ENCODE measurements at regions not wholly inside any gene's neighbourhood (a gene's known extent, or its start where the extent isn't known, plus 50 kb on each side); places are given as distances from the start of the nearest gene placed in this dataset.
A peak's percentile ranks its signal among the peaks of the same experiment; 100 is the strongest.
"Not testable (repeated sequence)": the region's sequence is repeated elsewhere in the genome, so short reads cannot be mapped to it uniquely, and the experiment has no call there.

- no peak overlapping the region for H3K9ac ChIP-seq (ENCODE audit: low read length)
- H3K4me1 ChIP-seq (ENCODE audit: control insufficient read depth, low read depth, low read length): no peaks in the 10 kb centered on the region
- H3K4me3 ChIP-seq (ENCODE audit: low read length): no peak overlapping the region
- no peaks in the 10 kb centered on the region for H3K27me3 ChIP-seq (ENCODE audit: control insufficient read depth, insufficient read depth, low read length)
- H3K9me3 ChIP-seq (ENCODE audit: control insufficient read depth, low read depth, low read length): no peaks in the 10 kb centered on the region
- no peak overlapping the region for H3K27ac ChIP-seq (ENCODE audit: low read length)
- no peaks in the 10 kb centered on the region for H3K36me3 ChIP-seq (ENCODE audit: control insufficient read depth, low read depth, low read length)
These were observed 601.4 kb upstream of the AADAT start for GRCh38 chr4:170691168-170691567.

- H3K36me3 ChIP-seq (ENCODE audit: control insufficient read depth, low read depth, low read length): no peaks in the 10 kb centered on the region
- no peak overlapping the region for H3K27ac ChIP-seq (ENCODE audit: low read length)
- no peaks in the 10 kb centered on the region for H3K27me3 ChIP-seq (ENCODE audit: control insufficient read depth, insufficient read depth, low read length)
- no peak overlapping the region for H3K4me3 ChIP-seq (ENCODE audit: low read length)
- H3K9me3 ChIP-seq (ENCODE audit: control insufficient read depth, low read depth, low read length): no peaks in the 10 kb centered on the region
- no peak overlapping the region for H3K9ac ChIP-seq (ENCODE audit: low read length)
- H3K4me1 ChIP-seq (ENCODE audit: control insufficient read depth, low read depth, low read length): peaks cover 17% of the 10 kb centered on the region
These were observed 598.0 kb upstream of the AADAT start for GRCh38 chr4:170687751-170688150.

- not testable (repeated sequence) for H3K27me3 ChIP-seq (ENCODE audit: control insufficient read depth, insufficient read depth, low read length); H3K4me3 ChIP-seq (ENCODE audit: low read length); H3K27ac ChIP-seq (ENCODE audit: low read length); H3K9me3 ChIP-seq (ENCODE audit: control insufficient read depth, low read depth, low read length); H3K9ac ChIP-seq (ENCODE audit: low read length); H3K36me3 ChIP-seq (ENCODE audit: control insufficient read depth, low read depth, low read length)
- peaks cover 23% of the 10 kb centered on the region for H3K4me1 ChIP-seq (ENCODE audit: control insufficient read depth, low read depth, low read length)
These were observed 595.9 kb upstream of the AADAT start for GRCh38 chr4:170685701-170686100.

GRCh38 chr4:170682558-170683294, 593.0 kb upstream of the AADAT start:
- H3K4me1 ChIP-seq (ENCODE audit: control insufficient read depth, low read depth, low read length): peaks cover 23% of the 10 kb centered on the region
- H3K27me3 ChIP-seq (ENCODE audit: control insufficient read depth, insufficient read depth, low read length): no peaks in the 10 kb centered on the region
- H3K36me3 ChIP-seq (ENCODE audit: control insufficient read depth, low read depth, low read length): no peaks in the 10 kb centered on the region
- H3K27ac ChIP-seq (ENCODE audit: low read length): no peak overlapping the region
- no peaks in the 10 kb centered on the region for H3K9me3 ChIP-seq (ENCODE audit: control insufficient read depth, low read depth, low read length)
- H3K4me3 ChIP-seq (ENCODE audit: low read length): peak overlapping the region; percentile 11
- no peak overlapping the region for H3K9ac ChIP-seq (ENCODE audit: low read length)

GRCh38 chr4:170682087-170682486, 592.3 kb upstream of the AADAT start:
- not testable (repeated sequence) for H3K9ac ChIP-seq (ENCODE audit: low read length); H3K27me3 ChIP-seq (ENCODE audit: control insufficient read depth, insufficient read depth, low read length); H3K27ac ChIP-seq (ENCODE audit: low read length); H3K36me3 ChIP-seq (ENCODE audit: control insufficient read depth, low read depth, low read length); H3K9me3 ChIP-seq (ENCODE audit: control insufficient read depth, low read depth, low read length)
- Histone ChIP-seq H3K4me1 (ENCODE audit: control insufficient read depth, low read depth, low read length) (peaks cover 23% of the 10 kb centered on the region), H3K4me3 (ENCODE audit: low read length) (peak overlapping the region; percentile 11)

- no peaks in the 10 kb centered on the region for H3K36me3 ChIP-seq (ENCODE audit: control insufficient read depth, low read depth, low read length)
- no peak overlapping the region for H3K9ac ChIP-seq (ENCODE audit: low read length)
- no peak overlapping the region for H3K27ac ChIP-seq (ENCODE audit: low read length)
- no peaks in the 10 kb centered on the region for H3K4me1 ChIP-seq (ENCODE audit: control insufficient read depth, low read depth, low read length)
- no peaks in the 10 kb centered on the region for H3K9me3 ChIP-seq (ENCODE audit: control insufficient read depth, low read depth, low read length)
- H3K27me3 ChIP-seq (ENCODE audit: control insufficient read depth, insufficient read depth, low read length): no peaks in the 10 kb centered on the region
- no peak overlapping the region for H3K4me3 ChIP-seq (ENCODE audit: low read length)
These were observed 586.0 kb upstream of the AADAT start for GRCh38 chr4:170675568-170676262.

- Histone ChIP-seq H3K4me3 (ENCODE audit: low read length) (no peak overlapping the region), H3K4me1 (ENCODE audit: control insufficient read depth, low read depth, low read length) (no peaks in the 10 kb centered on the region), H3K9me3 (ENCODE audit: control insufficient read depth, low read depth, low read length) (no peaks in the 10 kb centered on the region), H3K36me3 (ENCODE audit: control insufficient read depth, low read depth, low read length) (no peaks in the 10 kb centered on the region), H3K9ac (ENCODE audit: low read length) (no peak overlapping the region), H3K27ac (ENCODE audit: low read length) (no peak overlapping the region), H3K27me3 (ENCODE audit: control insufficient read depth, insufficient read depth, low read length) (no peaks in the 10 kb centered on the region)
These were observed 584.4 kb upstream of the AADAT start for GRCh38 chr4:170674176-170674575.

GRCh38 chr4:170672381-170672965, 582.7 kb upstream of the AADAT start:
- Histone ChIP-seq H3K9ac (ENCODE audit: low read length) (no peak overlapping the region), H3K9me3 (ENCODE audit: control insufficient read depth, low read depth, low read length) (no peaks in the 10 kb centered on the region), H3K4me1 (ENCODE audit: control insufficient read depth, low read depth, low read length) (no peaks in the 10 kb centered on the region), H3K27me3 (ENCODE audit: control insufficient read depth, insufficient read depth, low read length) (no peaks in the 10 kb centered on the region), H3K36me3 (ENCODE audit: control insufficient read depth, low read depth, low read length) (no peaks in the 10 kb centered on the region), H3K4me3 (ENCODE audit: low read length) (no peak overlapping the region), H3K27ac (ENCODE audit: low read length) (no peak overlapping the region)

- Histone ChIP-seq H3K4me1 (ENCODE audit: control insufficient read depth, low read depth, low read length) (no peaks in the 10 kb centered on the region), H3K4me3 (ENCODE audit: low read length) (no peak overlapping the region), H3K27me3 (ENCODE audit: control insufficient read depth, insufficient read depth, low read length) (no peaks in the 10 kb centered on the region), H3K27ac (ENCODE audit: low read length) (no peak overlapping the region), H3K9ac (ENCODE audit: low read length) (no peak overlapping the region), H3K36me3 (ENCODE audit: control insufficient read depth, low read depth, low read length) (no peaks in the 10 kb centered on the region), H3K9me3 (ENCODE audit: control insufficient read depth, low read depth, low read length) (no peaks in the 10 kb centered on the region)
These were observed 581.4 kb upstream of the AADAT start for GRCh38 chr4:170671171-170671570.

- H3K27me3 ChIP-seq (ENCODE audit: control insufficient read depth, insufficient read depth, low read length): no peaks in the 10 kb centered on the region
- no peaks in the 10 kb centered on the region for H3K9me3 ChIP-seq (ENCODE audit: control insufficient read depth, low read depth, low read length)
- H3K9ac ChIP-seq (ENCODE audit: low read length): no peak overlapping the region
- no peaks in the 10 kb centered on the region for H3K36me3 ChIP-seq (ENCODE audit: control insufficient read depth, low read depth, low read length)
- no peak overlapping the region for H3K27ac ChIP-seq (ENCODE audit: low read length)
- no peak overlapping the region for H3K4me3 ChIP-seq (ENCODE audit: low read length)
- no peaks in the 10 kb centered on the region for H3K4me1 ChIP-seq (ENCODE audit: control insufficient read depth, low read depth, low read length)
These were observed 578.1 kb upstream of the AADAT start for GRCh38 chr4:170667814-170668213.

- Histone ChIP-seq H3K9me3 (ENCODE audit: control insufficient read depth, low read depth, low read length) (no peaks in the 10 kb centered on the region), H3K27ac (ENCODE audit: low read length) (no peak overlapping the region), H3K9ac (ENCODE audit: low read length) (no peak overlapping the region), H3K36me3 (ENCODE audit: control insufficient read depth, low read depth, low read length) (no peaks in the 10 kb centered on the region), H3K4me3 (ENCODE audit: low read length) (no peak overlapping the region), H3K4me1 (ENCODE audit: control insufficient read depth, low read depth, low read length) (no peaks in the 10 kb centered on the region), H3K27me3 (ENCODE audit: control insufficient read depth, insufficient read depth, low read length) (no peaks in the 10 kb centered on the region)
These were observed 577.2 kb upstream of the AADAT start for GRCh38 chr4:170666909-170667308.

GRCh38 chr4:170662250-170662649, 572.5 kb upstream of the AADAT start:
- Histone ChIP-seq H3K4me1 (ENCODE audit: control insufficient read depth, low read depth, low read length) (no peaks in the 10 kb centered on the region), H3K9me3 (ENCODE audit: control insufficient read depth, low read depth, low read length) (no peaks in the 10 kb centered on the region), H3K9ac (ENCODE audit: low read length) (no peak overlapping the region), H3K4me3 (ENCODE audit: low read length) (no peak overlapping the region), H3K36me3 (ENCODE audit: control insufficient read depth, low read depth, low read length) (no peaks in the 10 kb centered on the region), H3K27ac (ENCODE audit: low read length) (no peak overlapping the region), H3K27me3 (ENCODE audit: control insufficient read depth, insufficient read depth, low read length) (no peaks in the 10 kb centered on the region)

Data from iPS-18a (cell line).